OCI-LY1 (cell line): ENCODE measurements at regions not wholly inside any gene's neighbourhood (a gene's known extent, or its start where the extent isn't known, plus 50 kb on each side); places are given as distances from the start of the nearest gene placed in this dataset.

ENCODE experiments used
- EZH2 ChIP-seq: fragments of 200-600 bp; sonication (generic), shearing (Covaris generic); IDR thresholded peaks from 2 replicates; pipeline ENCODE4 v1.8.0; 2017; ENCODE audit warnings: borderline replicate concordance, mixed run types, mild to moderate bottlenecking, antibody characterized with exemption, low read length, moderate library complexity, mixed read lengths
- TF ChIP-seq, protein P1 (sequence below): fragments of 200-600 bp; sonication (generic), shearing (Covaris generic); IDR thresholded peaks from 2 replicates; pipeline ENCODE4 v1.5.1; 2017; ENCODE audit warnings: mild to moderate bottlenecking, antibody characterized with exemption, low read length, moderate library complexity, mixed read lengths

DNA sequence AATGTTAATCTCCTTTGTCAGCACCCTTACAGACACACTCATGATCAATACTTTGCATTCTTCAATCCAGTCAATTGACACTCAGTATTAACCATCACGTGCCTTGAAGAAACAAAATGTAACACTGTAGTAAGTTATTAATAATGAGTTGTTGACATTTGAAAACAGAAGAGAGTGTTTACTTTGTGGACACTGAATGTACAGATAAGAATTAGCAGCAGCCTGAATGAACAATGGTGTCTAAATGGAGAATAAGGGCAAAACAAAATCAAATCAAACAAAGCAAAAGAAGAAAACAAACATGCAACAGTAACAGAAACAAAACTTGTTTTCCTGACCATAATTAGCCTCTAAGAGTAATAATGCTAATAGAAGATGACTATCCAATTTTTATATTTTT lies 1191.1 kb upstream of the MIR17HG start:
- TF ChIP-seq, protein P1, sequence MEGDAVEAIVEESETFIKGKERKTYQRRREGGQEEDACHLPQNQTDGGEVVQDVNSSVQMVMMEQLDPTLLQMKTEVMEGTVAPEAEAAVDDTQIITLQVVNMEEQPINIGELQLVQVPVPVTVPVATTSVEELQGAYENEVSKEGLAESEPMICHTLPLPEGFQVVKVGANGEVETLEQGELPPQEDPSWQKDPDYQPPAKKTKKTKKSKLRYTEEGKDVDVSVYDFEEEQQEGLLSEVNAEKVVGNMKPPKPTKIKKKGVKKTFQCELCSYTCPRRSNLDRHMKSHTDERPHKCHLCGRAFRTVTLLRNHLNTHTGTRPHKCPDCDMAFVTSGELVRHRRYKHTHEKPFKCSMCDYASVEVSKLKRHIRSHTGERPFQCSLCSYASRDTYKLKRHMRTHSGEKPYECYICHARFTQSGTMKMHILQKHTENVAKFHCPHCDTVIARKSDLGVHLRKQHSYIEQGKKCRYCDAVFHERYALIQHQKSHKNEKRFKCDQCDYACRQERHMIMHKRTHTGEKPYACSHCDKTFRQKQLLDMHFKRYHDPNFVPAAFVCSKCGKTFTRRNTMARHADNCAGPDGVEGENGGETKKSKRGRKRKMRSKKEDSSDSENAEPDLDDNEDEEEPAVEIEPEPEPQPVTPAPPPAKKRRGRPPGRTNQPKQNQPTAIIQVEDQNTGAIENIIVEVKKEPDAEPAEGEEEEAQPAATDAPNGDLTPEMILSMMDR, result no peak
- no peak for TF ChIP-seq EZH2
